HAP-1 (cell line): ENCODE measurements at regions not wholly inside any gene's neighbourhood (a gene's known extent, or its start where the extent isn't known, plus 50 kb on each side); places are given as distances from the start of the nearest gene placed in this dataset.

Source experiments
- DNase-seq, 2 experiments: peaks; one replicate each; pipeline ENCODE4 v3.0.0-alpha.2; 2016 to 2020; ENCODE audit warnings: low spot score in 2 of 2
- H3K27me3 ChIP-seq: fragments of 250-450 bp; sonication (Bioruptor Pico); 2 replicates; pipeline ENCODE4 v1.5.1; 2020; ENCODE audit warnings: low read depth, mild to moderate bottlenecking, moderate library complexity
- H3K36me3 ChIP-seq: fragments of 250-450 bp; sonication (Bioruptor Pico); replicated peaks from 2 replicates; pipeline ENCODE4 v1.5.1; 2020; ENCODE audit warnings: mild to moderate bottlenecking
- H3K4me1 ChIP-seq: fragments of 250-450 bp; sonication (Bioruptor Pico); 2 replicates; pipeline ENCODE4 v1.5.1; 2020; ENCODE audit warnings: mild to moderate bottlenecking
- H3K4me3 ChIP-seq: fragments of 250-450 bp; sonication (Bioruptor Pico); 2 replicates; pipeline ENCODE4 v1.5.1; 2020; ENCODE audit warnings: mild to moderate bottlenecking, moderate library complexity
- H3K9me3 ChIP-seq: fragments of 250-450 bp; sonication (Bioruptor Pico); 2 replicates; pipeline ENCODE4 v1.5.1; 2020; ENCODE audit warnings: mild to moderate bottlenecking, moderate library complexity
- in situ Hi-C: fragments of 300-500 bp; cut with MboI; formaldehyde crosslinking; loops from 3 replicates; pipeline ENCODE4 v1.14.3; 2020; ENCODE audit warnings: low sequenced_read_pairs, inconsistent platforms, mixed read lengths

DNA sequence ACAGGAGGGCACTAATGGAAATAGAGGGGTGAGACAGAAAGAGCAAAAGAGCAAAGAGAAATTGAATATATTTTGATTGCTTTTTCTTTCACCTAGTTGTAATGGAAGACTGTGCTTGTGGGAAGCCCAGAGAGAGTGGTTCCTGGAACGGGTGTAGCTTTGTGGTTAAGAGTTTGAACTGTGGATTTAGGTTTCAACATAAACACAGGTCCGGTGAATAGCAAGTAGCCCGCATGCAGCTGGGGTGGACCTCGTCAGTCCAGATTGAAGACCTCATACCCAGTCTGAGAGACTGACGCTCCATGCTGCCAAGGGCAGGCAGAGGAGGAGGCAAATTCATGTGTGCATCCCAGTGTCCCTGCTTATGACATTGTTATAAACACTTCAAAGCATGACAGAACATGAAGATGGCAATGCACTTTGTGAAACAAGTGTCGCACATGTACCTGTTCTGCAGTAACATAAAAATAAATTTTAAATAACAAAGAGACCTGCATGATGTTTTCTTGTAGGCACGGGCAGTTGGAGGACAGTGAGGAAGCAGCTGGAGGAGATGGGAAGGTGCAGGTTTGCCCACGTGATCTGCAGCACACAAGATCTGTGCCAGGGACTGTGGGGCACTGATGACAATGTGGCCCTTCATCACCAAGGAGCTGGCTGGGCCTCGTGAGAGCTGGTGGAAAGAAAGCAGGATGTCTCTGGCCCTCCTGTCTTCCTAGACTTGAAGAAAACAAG, 220.5 kb upstream of the SSTR4 start:
- no peak overlapping the region for H3K4me3 ChIP-seq

DNA sequence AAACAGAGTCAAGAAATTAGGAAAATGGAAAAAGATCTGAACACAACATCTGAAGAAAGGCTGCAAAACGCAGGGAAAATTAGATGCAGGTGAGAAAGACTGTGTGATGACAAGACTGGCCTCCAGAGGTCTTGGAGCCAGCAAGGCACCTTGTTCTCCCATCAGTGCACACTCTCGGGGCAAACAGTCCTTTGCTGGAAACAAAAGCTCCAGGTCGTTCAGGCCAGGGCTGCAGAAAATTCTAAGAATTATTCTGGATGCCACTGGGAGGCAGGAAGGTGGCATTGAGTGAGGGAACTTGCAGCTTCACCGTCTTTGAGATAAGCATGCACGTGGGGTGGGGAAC, 219.9 kb upstream of the SSTR4 start:
- no peaks in the 10 kb centered on the region for H3K9me3 ChIP-seq
- in situ Hi-C loops, result no loop called here
- no peaks in the 10 kb centered on the region for H3K27me3 ChIP-seq

More for the DNA sequence above, 220.5 kb upstream of the SSTR4 start:
- no peaks in the 10 kb centered on the region for H3K36me3 ChIP-seq
- in situ Hi-C loops, result no loop called here
- H3K27me3 ChIP-seq, result no peaks in the 10 kb centered on the region
- H3K4me1 ChIP-seq, result no peaks in the 10 kb centered on the region
- no peaks in the 10 kb centered on the region for H3K9me3 ChIP-seq
- DNase-seq, result no peak

DNA sequence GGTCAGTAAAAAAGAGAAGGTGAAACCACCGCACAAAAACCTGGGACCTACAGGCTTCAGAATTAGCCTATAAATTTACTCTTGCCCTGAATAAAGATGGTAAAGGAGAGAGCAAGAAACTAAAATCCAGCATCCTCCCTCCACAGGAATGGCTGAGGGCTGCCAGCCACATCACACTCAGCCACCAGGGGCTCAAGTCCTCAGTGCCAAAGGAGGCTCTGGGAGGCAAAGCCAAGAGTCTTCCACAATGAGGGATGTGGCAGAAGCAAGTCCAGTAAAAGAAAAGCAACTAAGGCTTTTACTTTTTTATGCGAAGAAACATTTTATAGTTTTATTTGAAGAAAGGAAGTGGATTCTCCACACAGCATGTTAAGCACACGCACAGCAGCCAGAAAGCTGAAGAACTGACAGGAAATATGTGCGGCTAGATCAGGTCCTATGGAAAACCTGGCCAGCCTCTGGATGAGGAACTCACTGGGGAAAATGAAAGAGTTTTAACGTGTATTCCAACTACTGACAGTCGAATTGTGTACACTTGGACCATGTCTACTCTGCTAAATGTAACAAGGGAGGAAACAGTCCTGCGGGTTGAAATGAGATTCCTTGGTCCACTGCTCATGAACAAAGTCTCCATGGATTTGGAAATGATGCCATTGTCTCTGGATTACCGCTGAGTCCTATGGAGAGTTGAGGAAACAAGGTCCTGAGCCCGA, 219.4 kb upstream of the SSTR4 start:
- H3K4me3 ChIP-seq, result no peak overlapping the region
- no peaks in the 10 kb centered on the region for H3K27me3 ChIP-seq
- H3K36me3 ChIP-seq, result no peaks in the 10 kb centered on the region
- H3K4me1 ChIP-seq, result no peaks in the 10 kb centered on the region
- in situ Hi-C loops, result no loop called here
- H3K9me3 ChIP-seq, result no peaks in the 10 kb centered on the region
- no peak for DNase-seq

More for the DNA sequence above, 219.9 kb upstream of the SSTR4 start:
- Histone ChIP-seq H3K4me3 (no peak overlapping the region), H3K4me1 (no peaks in the 10 kb centered on the region), H3K36me3 (no peaks in the 10 kb centered on the region)
- DNase-seq, result no peak

DNA sequence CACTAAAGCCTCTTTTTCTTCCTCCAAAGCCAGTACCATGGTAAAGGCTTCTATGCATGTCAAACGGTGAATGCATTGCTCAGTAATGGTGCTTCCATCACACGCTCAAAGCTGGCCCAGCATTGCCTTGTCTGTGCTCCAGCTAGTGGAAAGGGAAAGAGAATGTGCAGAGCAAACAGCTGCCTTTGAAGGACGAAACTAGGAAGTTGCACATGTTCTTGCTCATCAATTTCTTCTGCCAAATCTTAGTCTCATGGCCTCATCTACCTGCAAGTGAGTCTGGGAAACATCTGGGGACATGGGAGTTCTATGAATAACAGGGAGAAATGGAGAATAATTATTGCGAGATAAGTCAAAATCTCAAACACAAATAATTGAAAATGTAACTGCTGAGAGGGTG, 216.5 kb upstream of the SSTR4 start:
- H3K4me1 ChIP-seq, result no peaks in the 10 kb centered on the region
- in situ Hi-C loops, result no loop called here
- no peaks in the 10 kb centered on the region for H3K9me3 ChIP-seq
- no peak for DNase-seq
- H3K4me3 ChIP-seq, result no peak overlapping the region
- no peaks in the 10 kb centered on the region for H3K27me3 ChIP-seq
- no peaks in the 10 kb centered on the region for H3K36me3 ChIP-seq

DNA sequence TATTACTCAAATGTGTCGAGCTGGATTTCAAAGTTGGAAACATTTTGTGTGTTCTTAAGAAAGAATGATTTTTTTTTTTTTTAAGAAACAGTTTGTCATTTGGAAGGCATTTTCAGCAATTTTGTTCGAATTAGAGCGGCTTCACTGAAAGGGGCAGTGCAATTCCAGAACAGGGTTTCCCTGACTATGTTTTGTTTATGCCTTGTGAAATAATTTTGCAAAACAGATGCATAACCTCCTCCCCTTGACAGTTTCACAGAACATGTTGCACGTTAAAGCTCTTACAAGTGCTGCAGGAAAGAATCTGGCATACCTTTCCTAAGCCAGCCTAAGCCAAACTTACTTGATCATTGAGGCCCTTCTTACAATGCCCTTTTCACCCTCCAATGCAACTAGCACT, 216.0 kb upstream of the SSTR4 start:
- H3K4me3 ChIP-seq, result no peak overlapping the region
- H3K9me3 ChIP-seq, result no peaks in the 10 kb centered on the region
- in situ Hi-C loops, result no loop called here
- no peak for DNase-seq
- H3K27me3 ChIP-seq, result no peaks in the 10 kb centered on the region
- no peaks in the 10 kb centered on the region for H3K4me1 ChIP-seq
- H3K36me3 ChIP-seq, result no peaks in the 10 kb centered on the region

DNA sequence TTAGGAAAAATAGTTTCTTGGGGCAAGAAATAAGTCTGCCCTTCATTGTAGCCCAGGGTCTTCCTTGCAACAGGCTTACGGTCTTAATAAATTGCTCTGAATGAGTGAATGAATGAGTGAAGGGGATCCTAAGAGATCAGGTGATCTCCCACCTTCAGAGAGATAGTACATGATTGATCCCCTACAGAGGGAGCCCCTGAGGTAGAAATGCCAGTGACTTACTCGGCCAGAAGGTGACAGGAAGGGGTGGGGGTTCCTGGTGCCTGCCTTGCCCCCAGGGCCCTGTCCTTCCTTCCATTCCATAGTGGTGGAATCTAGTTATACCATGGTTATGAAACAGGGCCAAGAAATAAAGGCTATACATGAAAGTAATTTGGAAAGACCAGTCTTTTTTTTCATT, 215.3 kb upstream of the SSTR4 start:
- no peaks in the 10 kb centered on the region for H3K9me3 ChIP-seq
- no peak for DNase-seq
- no peaks in the 10 kb centered on the region for H3K4me1 ChIP-seq
- H3K27me3 ChIP-seq, result no peaks in the 10 kb centered on the region
- no peaks in the 10 kb centered on the region for H3K36me3 ChIP-seq
- no peak overlapping the region for H3K4me3 ChIP-seq
- in situ Hi-C loops, result no loop called here

DNA sequence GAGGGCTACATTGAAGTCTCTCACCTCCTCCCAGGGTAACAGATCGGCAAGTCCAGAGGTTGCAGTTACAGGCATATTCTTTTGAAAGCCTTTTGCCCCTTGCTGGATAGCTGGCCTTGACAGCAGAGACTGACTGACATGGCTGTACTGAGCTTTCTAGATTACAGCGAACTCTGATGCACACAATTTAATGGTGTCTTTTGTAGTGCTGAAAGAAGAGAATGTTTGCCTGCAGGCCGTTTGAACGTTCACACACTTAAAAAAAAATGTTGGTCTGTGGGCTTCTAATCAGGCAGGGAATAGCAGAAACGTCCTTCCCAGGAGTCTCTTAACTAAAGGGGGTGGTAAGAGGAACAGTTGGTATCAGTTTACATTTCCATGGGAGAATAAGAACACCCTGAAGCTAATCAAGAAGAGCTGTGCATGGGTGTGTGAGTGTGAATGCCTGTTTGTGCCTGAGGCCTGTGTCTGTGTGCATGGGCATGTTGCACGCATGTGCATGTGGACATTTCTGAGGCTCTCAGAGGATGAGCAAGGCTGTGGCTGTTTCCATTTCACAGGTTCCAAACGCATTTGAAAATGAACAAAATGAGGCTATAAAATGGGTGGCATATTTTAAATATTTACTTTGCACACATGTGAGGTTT, 213.9 kb upstream of the SSTR4 start:
- H3K4me3 ChIP-seq, result no peak overlapping the region
- H3K36me3 ChIP-seq, result no peaks in the 10 kb centered on the region
- no peaks in the 10 kb centered on the region for H3K4me1 ChIP-seq
- no peaks in the 10 kb centered on the region for H3K9me3 ChIP-seq
- no peaks in the 10 kb centered on the region for H3K27me3 ChIP-seq
- no peak for DNase-seq
- in situ Hi-C loops, result no loop called here

DNA sequence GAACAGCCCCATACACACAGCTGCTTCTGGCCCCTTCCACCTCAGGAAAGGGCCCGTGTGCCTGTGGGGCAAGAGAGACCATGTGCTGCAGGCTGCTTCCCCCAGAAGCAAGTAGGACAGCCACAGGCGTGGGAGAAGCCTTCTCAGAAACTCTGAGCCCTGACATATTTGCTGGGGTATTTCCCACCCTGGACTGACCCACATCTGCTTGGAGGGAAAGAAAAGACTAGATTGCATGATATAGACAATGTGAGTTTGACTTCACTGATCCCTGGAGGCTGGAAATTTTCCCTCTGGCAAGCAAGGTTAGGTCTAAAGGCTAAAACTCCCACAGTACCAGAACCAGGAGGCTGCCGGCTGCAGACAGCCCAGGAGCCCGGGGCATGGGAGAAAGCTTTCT, 213.3 kb upstream of the SSTR4 start:
- in situ Hi-C loops, result no loop called here
- no peaks in the 10 kb centered on the region for H3K9me3 ChIP-seq
- no peak for DNase-seq

DNA sequence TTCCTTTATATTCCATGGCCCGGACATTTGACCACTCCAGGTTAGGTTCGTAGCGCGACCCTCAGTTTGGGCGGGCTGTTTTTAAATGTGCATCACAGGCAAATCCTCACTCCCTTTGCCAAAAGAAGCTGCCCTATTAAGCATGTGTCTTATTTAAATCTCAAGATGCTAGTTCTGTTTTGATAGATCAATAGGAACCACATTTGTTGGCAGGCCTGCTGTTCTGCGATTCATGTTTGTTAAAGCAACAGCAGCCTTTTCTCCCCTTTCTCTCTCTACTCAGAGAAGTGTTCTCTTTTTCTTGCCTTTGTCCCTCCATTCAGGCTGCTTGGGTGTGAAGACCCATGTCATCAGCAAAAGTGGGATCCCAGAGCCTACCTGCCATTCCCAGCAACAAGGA, 212.0 kb upstream of the SSTR4 start:
- H3K4me3 ChIP-seq, result no peak overlapping the region
- H3K27me3 ChIP-seq, result no peaks in the 10 kb centered on the region
- H3K4me1 ChIP-seq, result no peaks in the 10 kb centered on the region
- no peak for DNase-seq
- H3K36me3 ChIP-seq, result no peaks in the 10 kb centered on the region
- in situ Hi-C loops, result no loop called here
- no peaks in the 10 kb centered on the region for H3K9me3 ChIP-seq

More for the DNA sequence above, 213.3 kb upstream of the SSTR4 start:
- H3K27me3 ChIP-seq, result no peaks in the 10 kb centered on the region
- H3K36me3 ChIP-seq, result no peaks in the 10 kb centered on the region
- H3K4me3 ChIP-seq, result no peak overlapping the region
- no peaks in the 10 kb centered on the region for H3K4me1 ChIP-seq

DNA sequence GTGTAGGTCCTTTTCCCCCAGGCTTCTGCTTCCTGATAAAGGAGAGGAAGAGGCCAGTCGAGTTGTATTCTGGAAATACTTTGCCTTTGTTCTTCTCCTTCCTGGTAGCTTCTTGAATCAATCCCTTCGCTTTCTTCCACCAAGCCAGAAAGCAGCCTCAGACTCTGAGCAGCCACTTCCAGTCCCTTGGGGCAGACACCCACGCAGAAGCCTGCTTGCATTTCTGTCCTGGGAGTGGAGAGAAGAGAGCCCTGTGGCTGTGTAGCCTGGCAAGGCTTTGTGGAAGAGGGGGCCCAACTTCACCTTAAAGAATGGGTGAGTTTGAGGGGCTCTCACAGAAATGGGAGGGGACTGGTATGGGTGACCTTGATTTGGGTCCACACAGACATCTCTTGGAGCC, 211.0 kb upstream of the SSTR4 start:
- Histone ChIP-seq H3K9me3 (no peaks in the 10 kb centered on the region), H3K36me3 (no peaks in the 10 kb centered on the region), H3K4me1 (no peaks in the 10 kb centered on the region), H3K27me3 (no peaks in the 10 kb centered on the region), H3K4me3 (no peak overlapping the region)
- no peak for DNase-seq
- in situ Hi-C loops, result no loop called here

DNA sequence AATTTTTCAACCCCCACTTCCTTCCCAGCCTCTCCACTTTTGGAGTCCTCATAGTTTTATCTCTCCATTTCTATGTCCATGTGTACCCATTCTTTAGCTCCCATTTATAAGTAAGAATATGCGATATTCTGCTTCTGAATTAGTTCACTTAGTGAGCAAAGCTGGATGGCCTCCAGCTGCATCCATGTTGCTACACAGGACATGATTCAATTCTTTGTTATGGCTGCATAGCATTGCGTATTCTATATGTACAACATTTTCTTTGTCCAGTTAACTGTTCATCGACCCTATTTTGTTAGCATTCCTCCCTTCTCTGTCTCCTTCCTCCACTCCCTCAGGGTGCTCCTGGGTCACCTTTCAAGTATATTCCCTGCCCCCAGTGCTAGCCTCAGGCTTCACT, 210.0 kb upstream of the SSTR4 start:
- H3K4me1 ChIP-seq, result no peaks in the 10 kb centered on the region
- H3K27me3 ChIP-seq, result no peaks in the 10 kb centered on the region
- no peaks in the 10 kb centered on the region for H3K9me3 ChIP-seq
- in situ Hi-C loops, result no loop called here
- no peak for DNase-seq
- H3K36me3 ChIP-seq, result no peaks in the 10 kb centered on the region
- H3K4me3 ChIP-seq, result no peak overlapping the region

DNA sequence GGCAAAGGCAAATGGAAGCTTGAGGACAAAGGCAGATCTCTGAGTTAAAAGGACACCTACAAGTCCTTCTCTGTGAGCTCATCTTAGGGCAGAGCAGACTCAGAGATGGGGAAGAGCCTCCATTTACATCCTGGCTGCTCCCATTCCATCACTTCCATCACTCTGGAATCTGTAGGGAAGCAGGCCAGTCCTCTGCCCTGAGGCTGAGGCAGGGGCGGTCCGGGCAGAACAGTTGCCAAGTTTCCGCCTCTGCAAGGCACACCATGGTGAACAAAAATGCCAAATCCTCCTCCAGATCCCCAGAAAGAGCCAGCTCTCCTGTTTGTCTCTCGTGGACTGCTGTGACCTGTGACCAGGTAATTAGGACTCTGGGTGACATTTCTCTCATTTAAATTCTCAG, 209.6 kb upstream of the SSTR4 start:
- DNase-seq, result no peak
- H3K27me3 ChIP-seq, result no peaks in the 10 kb centered on the region
- no peaks in the 10 kb centered on the region for H3K4me1 ChIP-seq
- H3K9me3 ChIP-seq, result no peaks in the 10 kb centered on the region
- no peak overlapping the region for H3K4me3 ChIP-seq
- no peaks in the 10 kb centered on the region for H3K36me3 ChIP-seq
- in situ Hi-C loops, result no loop called here

DNA sequence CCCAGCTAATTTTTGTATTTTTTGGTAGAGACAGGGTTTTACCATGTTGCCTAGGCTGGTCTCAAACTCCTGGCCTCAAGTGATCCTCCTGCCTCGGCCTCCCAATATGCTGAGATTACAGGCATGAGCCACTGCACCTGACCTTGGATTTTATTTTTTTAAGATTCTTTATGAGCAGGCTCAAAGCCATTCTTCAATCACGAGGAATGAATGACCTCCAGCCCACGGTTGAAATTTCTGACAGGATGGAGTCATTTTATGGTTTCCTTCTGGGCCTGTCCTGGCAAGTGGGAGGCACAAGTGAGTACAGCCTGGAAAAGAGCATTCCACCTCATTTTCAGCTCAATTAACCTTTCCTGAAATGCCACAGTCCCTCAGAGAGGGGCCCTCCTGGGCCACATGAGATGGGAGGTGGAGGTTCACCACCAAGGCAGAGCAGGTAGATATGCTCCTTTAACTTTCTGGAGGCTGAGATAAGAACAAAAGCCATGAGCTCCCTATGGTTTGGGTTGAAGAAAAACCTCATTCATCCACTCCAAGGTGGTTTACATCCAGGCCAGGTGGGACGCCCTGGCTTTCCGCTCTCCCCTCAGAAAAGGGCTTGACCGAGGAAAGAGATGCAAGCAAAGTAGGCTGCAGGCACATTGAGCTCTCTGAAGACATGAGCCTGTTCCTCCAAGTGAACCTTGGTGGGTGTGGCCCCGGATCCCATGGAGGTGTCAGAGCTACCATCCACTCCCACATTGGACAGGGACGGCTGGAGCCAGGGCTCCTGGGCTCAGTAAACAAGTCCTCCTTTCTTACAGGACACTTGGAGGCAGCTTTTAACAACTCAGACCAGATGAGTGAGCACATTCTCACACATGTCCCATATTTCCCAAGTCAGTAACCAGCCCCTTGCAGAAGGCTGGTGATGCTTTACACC, 208.5 kb upstream of the SSTR4 start:
- Histone ChIP-seq H3K4me1 (no peaks in the 10 kb centered on the region), H3K4me3 (no peak overlapping the region), H3K9me3 (no peaks in the 10 kb centered on the region), H3K27me3 (no peaks in the 10 kb centered on the region), H3K36me3 (no peaks in the 10 kb centered on the region)
- in situ Hi-C loops, result no loop called here
- no peak for DNase-seq
